GM12874 (cell line): ENCODE measurements at regions not wholly inside any gene's neighbourhood (a gene's known extent, or its start where the extent isn't known, plus 50 kb on each side); places are given as distances from the start of the nearest gene placed in this dataset.

Experiments
- CTCF ChIP-seq: IDR thresholded peaks from 2 replicates; pipeline ENCODE4 v1.5.1; 2011; ENCODE audit warnings: low read depth, mild to moderate bottlenecking, control low read depth, low read length, moderate library complexity; ENCODE audit not compliant: insufficient read depth

GRCh38 chr6:137701942-137702341 lies 165.1 kb upstream of the TNFAIP3 start:
- TF ChIP-seq CTCF: no peak

GRCh38 chr6:137702791-137703424 lies 164.2 kb upstream of the TNFAIP3 start:
- no peak for TF ChIP-seq CTCF

- TF ChIP-seq CTCF: no peak
Observed at GRCh38 chr6:137704802-137705159, 162.3 kb upstream of the TNFAIP3 start.

- peak; percentile 82 for TF ChIP-seq CTCF
Observed at GRCh38 chr6:137705160-137706082, 161.6 kb upstream of the TNFAIP3 start.

GRCh38 chr6:137706083-137706750 lies 160.8 kb upstream of the TNFAIP3 start:
- TF ChIP-seq CTCF: no peak

GRCh38 chr6:137707038-137707589 lies 159.9 kb upstream of the TNFAIP3 start:
- TF ChIP-seq CTCF: no peak
